HepG2 (cell line): ENCODE measurements at regions not wholly inside any gene's neighbourhood (a gene's known extent, or its start where the extent isn't known, plus 50 kb on each side); places are given as distances from the start of the nearest gene placed in this dataset.

ENCODE experiments used
- ATAC-seq: fragments of 200-7000 bp; cut with Tn5 transposase; 3 replicates; pipeline ENCODE4 v1.9.1; 2020; ENCODE audit warnings: mild to moderate bottlenecking, moderate library complexity
- BruUV-seq: library from RNA; stranded (reverse); fragments of 400-500 nt; replicated peaks from 2 replicates; lab custom pipeline; 2021; lab: Mats Ljungman, UMichigan
- CTCF ChIA-PET: fragments of 300-600 bp; formaldehyde crosslinking; extraction: SDS; loops from one replicate; lab custom pipeline; 2021; ENCODE audit warnings: low total read pairs, inconsistent platforms, low intra/inter-chr PET ratio; lab: Yijun Ruan, JAX
- POLR2A ChIA-PET: fragments of 350-600 bp; sonication (Branson Sonifier 250); formaldehyde crosslinking; loops from one replicate; lab custom pipeline; 2020; ENCODE audit warnings: antibody characterized with exemption, inconsistent platforms; lab: Yijun Ruan, JAX
- DNase-seq: peaks from one replicate; pipeline ENCODE4 v3.0.0-alpha.2; 2015; ENCODE audit warnings: low spot score
- FAIRE-seq: peaks from 3 replicates; lab custom pipeline; 2011; peaks lifted over from hg19 to GRCh38; lab: Jason Lieb, UNC
- H2AFZ ChIP-seq: one replicate; pipeline ENCODE4 v1.6.1; 2011; ENCODE audit warnings: low read length, inconsistent platforms
- H3K27ac ChIP-seq: fragments of 300-600 bp; 3 replicates; pipeline ENCODE4 v1.8.0; 2011; ENCODE audit warnings: mixed run types, mild to moderate bottlenecking, mixed read lengths, low read length, inconsistent platforms; ENCODE audit not compliant: insufficient read depth; ENCODE audit errors: extremely low read length
- H3K27me3 ChIP-seq, 2 experiments: fragments of 200-600 bp in 1 of 2; 2 replicates in 1 of 2; 3 replicates in 1 of 2; pipeline versions ENCODE4 v1.6.0 to v1.8.0; 2011; ENCODE audit warnings: low read length in 2 of 2, mild to moderate bottlenecking in 2 of 2, moderate library complexity in 2 of 2, inconsistent platforms in 1 of 2; ENCODE audit not compliant: insufficient read depth in 2 of 2, control insufficient read depth in 1 of 2
- H3K36me3 ChIP-seq, 2 experiments: fragments of 200-600 bp in 1 of 2; replicated peaks in 1 of 2; 2 replicates in 1 of 2; 3 replicates in 1 of 2; pipeline versions ENCODE4 v1.5.1 to v1.8.0; 2011; ENCODE audit warnings: low read length in 2 of 2, inconsistent platforms in 1 of 2; ENCODE audit not compliant: insufficient read depth in 2 of 2, control insufficient read depth in 1 of 2
- H3K4me1 ChIP-seq: 2 replicates; pipeline ENCODE4 v1.5.1; 2012; ENCODE audit warnings: low read length, inconsistent platforms; ENCODE audit not compliant: insufficient read depth
- H3K4me2 ChIP-seq: 2 replicates; pipeline ENCODE4 v1.6.0; 2011; ENCODE audit warnings: low read depth, low read length, inconsistent platforms
- H3K4me3 ChIP-seq, 3 experiments: fragments of 200-600 bp in 1 of 3; sonication (generic), shearing (Covaris generic) in 1 of 3; replicated peaks in 1 of 3; 2 replicates each; pipeline ENCODE4 v1.5.1; 2011 to 2016; ENCODE audit warnings: low read length in 3 of 3, inconsistent platforms in 2 of 3, low read depth in 2 of 3, mild to moderate bottlenecking in 2 of 3, control low read depth in 1 of 3, mixed read lengths in 1 of 3; ENCODE audit not compliant: insufficient read depth in 1 of 3
- H3K79me2 ChIP-seq: one replicate; pipeline ENCODE4 v1.6.1; 2011; ENCODE audit warnings: low read length, inconsistent platforms; ENCODE audit not compliant: insufficient read depth
- H3K9ac ChIP-seq: 2 replicates; pipeline ENCODE4 v1.6.0; 2011; ENCODE audit warnings: mild to moderate bottlenecking, low read depth, low read length, inconsistent platforms; ENCODE audit not compliant: insufficient read depth
- H3K9me3 ChIP-seq: 2 replicates; pipeline ENCODE4 v1.5.1; 2012; ENCODE audit warnings: mild to moderate bottlenecking, low read length
- H4K20me1 ChIP-seq: 2 replicates; pipeline ENCODE4 v1.6.0; 2011; ENCODE audit warnings: inconsistent platforms, mild to moderate bottlenecking, low read length, moderate library complexity; ENCODE audit not compliant: insufficient read depth
- HNF1B ChIP-seq: sonication (generic); formaldehyde crosslinking; IDR thresholded peaks from 2 replicates; pipeline ENCODE4 v1.5.1; 2020; ENCODE audit warnings: mild to moderate bottlenecking, moderate library complexity, missing genetic modification reagents
- KMT2A ChIP-seq: sonication (generic); formaldehyde crosslinking; IDR thresholded peaks from 2 replicates; pipeline ENCODE4 v1.4.0; 2020; ENCODE audit warnings: missing genetic modification reagents
- NFRKB ChIP-seq: fragments of 450-650 bp; IDR thresholded peaks from 2 replicates; pipeline ENCODE4 v1.6.1; 2017
- PRPF4 ChIP-seq: fragments of 200-400 bp; formaldehyde crosslinking; IDR thresholded peaks from 2 replicates; pipeline ENCODE4 v1.6.1; 2016; ENCODE audit warnings: low read length, low read depth; ENCODE audit not compliant: poor library complexity, severe bottlenecking
- ZNF225 ChIP-seq: sonication (generic); formaldehyde crosslinking; IDR thresholded peaks from 2 replicates; pipeline ENCODE4 v1.4.0; 2020; ENCODE audit warnings: mild to moderate bottlenecking, missing genetic modification reagents
- ZNF253 ChIP-seq: sonication (generic); formaldehyde crosslinking; IDR thresholded peaks from 2 replicates; pipeline ENCODE4 v1.8.0; 2022; ENCODE audit warnings: mild to moderate bottlenecking, missing genetic modification reagents, borderline replicate concordance
- ZNF441 ChIP-seq: sonication (generic); formaldehyde crosslinking; IDR thresholded peaks from 2 replicates; pipeline ENCODE4 v1.7.0; 2021; ENCODE audit warnings: missing genetic modification reagents, borderline replicate concordance
- ZNF451 ChIP-seq: sonication (generic); formaldehyde crosslinking; IDR thresholded peaks from 2 replicates; pipeline ENCODE4 v1.5.0; 2020; ENCODE audit warnings: mild to moderate bottlenecking, missing genetic modification reagents
- ZNF644 ChIP-seq: IDR thresholded peaks from 2 replicates; pipeline ENCODE4 v1.6.1; 2016; ENCODE audit warnings: low read depth
- WGBS: methylation state at CpG from one replicate; pipeline ENCODE4 v1.1.6; 2017; ENCODE audit warnings: low lambda C conversion rate; 5-methylcytosine and 5-hydroxymethylcytosine counted together
- in situ Hi-C: cut with HindIII; loops from 2 replicates; pipeline ENCODE4 v1.10.0; 2017; ENCODE audit warnings: low pct_unique_long_range_greater_than_20kb; ENCODE audit not compliant: extremely low pct_ligation_motif_present
- intact Hi-C: fragments of 100-400 bp; cut with micrococcal nuclease; formaldehyde crosslinking; loops from one replicate; pipeline ENCODE4 v1.10.0; 2022; ENCODE audit not compliant: unreplicated experiment
- TF ChIP-seq, protein P1 (sequence below): sonication (generic); formaldehyde crosslinking; IDR thresholded peaks from 2 replicates; pipeline ENCODE4 v1.4.0; 2020; ENCODE audit warnings: mild to moderate bottlenecking, missing genetic modification reagents
- TF ChIP-seq, protein P2 (sequence below): sonication (generic); formaldehyde crosslinking; IDR thresholded peaks from 2 replicates; pipeline ENCODE4 v1.4.0; 2020; ENCODE audit warnings: missing genetic modification reagents, low read depth, mild to moderate bottlenecking, borderline replicate concordance

GRCh38 chr2:122378521-122378920, 623.1 kb downstream of the TSN start (continued):
- TF ChIP-seq, protein P1, sequence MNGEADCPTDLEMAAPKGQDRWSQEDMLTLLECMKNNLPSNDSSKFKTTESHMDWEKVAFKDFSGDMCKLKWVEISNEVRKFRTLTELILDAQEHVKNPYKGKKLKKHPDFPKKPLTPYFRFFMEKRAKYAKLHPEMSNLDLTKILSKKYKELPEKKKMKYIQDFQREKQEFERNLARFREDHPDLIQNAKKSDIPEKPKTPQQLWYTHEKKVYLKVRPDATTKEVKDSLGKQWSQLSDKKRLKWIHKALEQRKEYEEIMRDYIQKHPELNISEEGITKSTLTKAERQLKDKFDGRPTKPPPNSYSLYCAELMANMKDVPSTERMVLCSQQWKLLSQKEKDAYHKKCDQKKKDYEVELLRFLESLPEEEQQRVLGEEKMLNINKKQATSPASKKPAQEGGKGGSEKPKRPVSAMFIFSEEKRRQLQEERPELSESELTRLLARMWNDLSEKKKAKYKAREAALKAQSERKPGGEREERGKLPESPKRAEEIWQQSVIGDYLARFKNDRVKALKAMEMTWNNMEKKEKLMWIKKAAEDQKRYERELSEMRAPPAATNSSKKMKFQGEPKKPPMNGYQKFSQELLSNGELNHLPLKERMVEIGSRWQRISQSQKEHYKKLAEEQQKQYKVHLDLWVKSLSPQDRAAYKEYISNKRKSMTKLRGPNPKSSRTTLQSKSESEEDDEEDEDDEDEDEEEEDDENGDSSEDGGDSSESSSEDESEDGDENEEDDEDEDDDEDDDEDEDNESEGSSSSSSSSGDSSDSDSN (CRISPR knock-in tag): no peak
- no peak for TF ChIP-seq HNF1B (CRISPR knock-in tag)
- TF ChIP-seq, protein P2, sequence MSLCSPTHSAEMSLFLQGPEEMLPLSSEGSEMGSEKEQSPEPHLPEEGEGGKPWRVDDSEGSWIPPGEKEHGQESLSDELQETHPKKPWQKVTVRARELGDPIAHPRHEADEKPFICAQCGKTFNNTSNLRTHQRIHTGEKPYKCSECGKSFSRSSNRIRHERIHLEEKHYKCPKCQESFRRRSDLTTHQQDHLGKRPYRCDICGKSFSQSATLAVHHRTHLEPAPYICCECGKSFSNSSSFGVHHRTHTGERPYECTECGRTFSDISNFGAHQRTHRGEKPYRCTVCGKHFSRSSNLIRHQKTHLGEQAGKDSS (CRISPR knock-in tag): no peak
- TF ChIP-seq ZNF441 (CRISPR knock-in tag): no peak
- no peak for TF ChIP-seq ZNF644
- TF ChIP-seq ZNF253: no peak
- no peak for TF ChIP-seq ZNF225 (CRISPR knock-in tag)
- no peak for TF ChIP-seq KMT2A

- H3K36me3 ChIP-seq: no peaks in the 10 kb centered on the region
- H3K27ac ChIP-seq: no peak overlapping the region
- peaks cover 37% of the 10 kb centered on the region for H3K9me3 ChIP-seq
- BruUV-seq: no TSS peak
- FAIRE-seq (no peak), DNase-seq (no peak), ATAC-seq (no peak)
- in situ Hi-C loops (no loop called here), intact Hi-C loops (no loop called here)
- H3K4me3 ChIP-seq: no peak overlapping the region
- H2AFZ ChIP-seq: no peak overlapping the region
- ChIA-PET POLR2A (no interaction called here), CTCF (no interaction called here)
- no peaks in the 10 kb centered on the region for H4K20me1 ChIP-seq
- no peaks in the 10 kb centered on the region for H3K79me2 ChIP-seq
- no peaks in the 10 kb centered on the region for H3K4me1 ChIP-seq
- no peaks in the 10 kb centered on the region for H3K27me3 ChIP-seq
- TF ChIP-seq NFRKB (no peak), PRPF4 (no peak), ZNF451 (CRISPR knock-in tag) (no peak)
- no peak overlapping the region for H3K4me2 ChIP-seq
- H3K9ac ChIP-seq: no peak overlapping the region
- WGBS: 31% methylated on average over 4 of the region's 4 CpGs
Observed at GRCh38 chr2:122384768-122385333, 629.4 kb downstream of the TSN start.
